A673 (cell line): ENCODE measurements at regions not wholly inside any gene's neighbourhood (a gene's known extent, or its start where the extent isn't known, plus 50 kb on each side); places are given as distances from the start of the nearest gene placed in this dataset.

Experiments used
- BruUV-seq: library from RNA; stranded (reverse); fragments of 400-500 nt; replicated peaks from 2 replicates; lab custom pipeline; 2021; lab: Mats Ljungman, UMichigan
- CTCF ChIA-PET: fragments of 300-600 bp; sonication (Branson Sonifier 250); formaldehyde crosslinking; loops from one replicate; lab custom pipeline; 2022; ENCODE audit warnings: antibody characterized with exemption; lab: Charles Lee
- POLR2A ChIA-PET: fragments of 300-600 bp; sonication (Branson Sonifier 250); formaldehyde crosslinking; loops from one replicate; lab custom pipeline; 2022; ENCODE audit warnings: antibody characterized with exemption; ENCODE audit not compliant: low non-redundant PET; lab: Charles Lee
- DNase-seq: peaks from one replicate; pipeline ENCODE4 v3.0.0-alpha.2; 2015; ENCODE audit warnings: low spot score
- H3K27ac ChIP-seq: fragments of 200-600 bp; sonication (generic); 2 replicates; pipeline ENCODE4 v1.5.1; 2016; ENCODE audit warnings: mixed run types, low read depth, mild to moderate bottlenecking, mixed read lengths, antibody characterized with exemption, low read length; ENCODE audit not compliant: poor library complexity, severe bottlenecking
- H3K27me3 ChIP-seq: fragments of 200-600 bp; sonication (generic); replicated peaks from 2 replicates; pipeline ENCODE4 v1.6.1; 2017; ENCODE audit warnings: mixed run types, low read depth, mild to moderate bottlenecking, mixed read lengths, antibody characterized with exemption, low read length; ENCODE audit not compliant: insufficient read depth, poor library complexity
- H3K36me3 ChIP-seq: fragments of 200-600 bp; sonication (generic); 2 replicates; pipeline ENCODE4 v1.6.1; 2016; ENCODE audit warnings: mixed run types, mild to moderate bottlenecking, mixed read lengths, antibody characterized with exemption, low read length; ENCODE audit not compliant: insufficient read depth, poor library complexity, severe bottlenecking
- H3K4me1 ChIP-seq: fragments of 200-600 bp; sonication (generic); 2 replicates; pipeline ENCODE4 v1.6.1; 2017; ENCODE audit warnings: mixed run types, mild to moderate bottlenecking, mixed read lengths, antibody characterized with exemption, low read length; ENCODE audit not compliant: insufficient read depth, poor library complexity, severe bottlenecking
- H3K4me3 ChIP-seq: fragments of 200-600 bp; sonication (generic); 2 replicates; pipeline ENCODE4 v1.5.1; 2016; ENCODE audit warnings: low read depth, mixed run types, mild to moderate bottlenecking, mixed read lengths, low read length; ENCODE audit not compliant: poor library complexity, severe bottlenecking
- H3K9me3 ChIP-seq: fragments of 200-600 bp; sonication (generic); 2 replicates; pipeline ENCODE4 v1.6.1; 2016; ENCODE audit warnings: mixed run types, low read depth, mild to moderate bottlenecking, mixed read lengths, antibody characterized with exemption, low read length; ENCODE audit not compliant: poor library complexity, severe bottlenecking
- CTCF ChIP-seq: fragments of 300-800, 200-600 bp; sonication (generic); conservative IDR thresholded peaks from 2 replicates; pipeline ENCODE4 v1.5.1; 2017; ENCODE audit warnings: low read depth, mild to moderate bottlenecking, antibody characterized with exemption, low read length, moderate library complexity, mixed read lengths
- EZH2 ChIP-seq: fragments of 200-600 bp; sonication (generic); IDR thresholded peaks from 2 replicates; pipeline ENCODE4 v1.6.1; 2017; ENCODE audit warnings: borderline replicate concordance, low read depth, mild to moderate bottlenecking, mixed read lengths, antibody characterized with exemption, low read length; ENCODE audit not compliant: poor library complexity, severe bottlenecking
- intact Hi-C: fragments of 100-400 bp; cut with micrococcal nuclease; formaldehyde crosslinking; loops from one replicate; pipeline ENCODE4 v1.10.0; 2022; ENCODE audit not compliant: unreplicated experiment

- TF ChIP-seq CTCF (no peak), EZH2 (no peak)
These were observed 226.5 kb upstream of the TOPAZ1 start for GRCh38 chr3:44015170-44015569.

GRCh38 chr3:44016818-44017217 is 224.9 kb upstream of the TOPAZ1 start:
- Histone ChIP-seq H3K4me1 (no peaks in the 10 kb centered on the region), H3K36me3 (no peaks in the 10 kb centered on the region), H3K27ac (no peak overlapping the region), H3K4me3 (no peak overlapping the region), H3K27me3 (no peaks in the 10 kb centered on the region), H3K9me3 (no peaks in the 10 kb centered on the region)
- TF ChIP-seq CTCF (no peak), EZH2 (no peak)
- POLR2A ChIA-PET = no interaction called here
- intact Hi-C loops = no loop called here
- no TSS peak for BruUV-seq
- CTCF ChIA-PET = no interaction called here
- no peak for DNase-seq

More at GRCh38 chr3:44015170-44015569, 226.5 kb upstream of the TOPAZ1 start:
- H3K27me3 ChIP-seq = no peaks in the 10 kb centered on the region
- H3K27ac ChIP-seq = no peak overlapping the region
- no TSS peak for BruUV-seq
- no peak overlapping the region for H3K4me3 ChIP-seq
- H3K9me3 ChIP-seq = no peaks in the 10 kb centered on the region
- DNase-seq = peak; percentile 19
- ChIA-PET POLR2A (no interaction called here), CTCF (no interaction called here)
- intact Hi-C loops = no loop called here
- no peaks in the 10 kb centered on the region for H3K4me1 ChIP-seq
- H3K36me3 ChIP-seq = no peaks in the 10 kb centered on the region

GRCh38 chr3:44018926-44019325 is 222.8 kb upstream of the TOPAZ1 start:
- Histone ChIP-seq H3K4me1 (no peaks in the 10 kb centered on the region), H3K9me3 (no peaks in the 10 kb centered on the region), H3K36me3 (no peaks in the 10 kb centered on the region), H3K27ac (no peak overlapping the region), H3K27me3 (no peaks in the 10 kb centered on the region), H3K4me3 (no peak overlapping the region)
- DNase-seq = no peak
- ChIA-PET POLR2A (no interaction called here), CTCF (no interaction called here)
- intact Hi-C loops = no loop called here
- no TSS peak for BruUV-seq
- TF ChIP-seq EZH2 (no peak), CTCF (no peak)
